Cardiac muscle cell (in vitro differentiated cells and primary cell): ENCODE measurements at regions not wholly inside any gene's neighbourhood (a gene's known extent, or its start where the extent isn't known, plus 50 kb on each side); places are given as distances from the start of the nearest gene placed in this dataset.

Source experiments
- DNase-seq, 2 donors: peaks; one replicate each; pipeline versions ENCODE4 v3.0.0 to v3.0.0-alpha.2; 2010 to 2017; ENCODE audit warnings: low read depth in 1 of 2, low spot score in 1 of 2
- H3K27ac ChIP-seq: fragments of 200-600 bp; sonication (generic); 2 replicates; pipeline ENCODE4 v1.5.1; 2016
- H3K27me3 ChIP-seq: fragments of 200-600 bp; sonication (generic); 2 replicates; pipeline ENCODE4 v1.6.0; 2016; ENCODE audit warnings: control low read depth
- H3K36me3 ChIP-seq: fragments of 200-600 bp; sonication (generic); 2 replicates; pipeline ENCODE4 v1.5.1; 2016; ENCODE audit warnings: control low read depth
- H3K4me1 ChIP-seq: fragments of 200-600 bp; sonication (generic); 2 replicates; pipeline ENCODE4 v1.8.1; 2017; ENCODE audit warnings: low read depth, mild to moderate bottlenecking, mixed run types
- H3K4me3 ChIP-seq: fragments of 200-600 bp; sonication (generic); 2 replicates; pipeline ENCODE4 v1.5.1; 2016; ENCODE audit warnings: mild to moderate bottlenecking
- H3K9me3 ChIP-seq: fragments of 200-600 bp; sonication (generic); 2 replicates; pipeline ENCODE4 v1.5.1; 2017; ENCODE audit warnings: low read depth, mild to moderate bottlenecking, control low read depth
- TF ChIP-seq, protein P1 (sequence below): IDR thresholded peaks from 2 replicates; pipeline ENCODE4 v1.5.1; 2012; ENCODE audit warnings: low read depth, mild to moderate bottlenecking, low read length

DNA sequence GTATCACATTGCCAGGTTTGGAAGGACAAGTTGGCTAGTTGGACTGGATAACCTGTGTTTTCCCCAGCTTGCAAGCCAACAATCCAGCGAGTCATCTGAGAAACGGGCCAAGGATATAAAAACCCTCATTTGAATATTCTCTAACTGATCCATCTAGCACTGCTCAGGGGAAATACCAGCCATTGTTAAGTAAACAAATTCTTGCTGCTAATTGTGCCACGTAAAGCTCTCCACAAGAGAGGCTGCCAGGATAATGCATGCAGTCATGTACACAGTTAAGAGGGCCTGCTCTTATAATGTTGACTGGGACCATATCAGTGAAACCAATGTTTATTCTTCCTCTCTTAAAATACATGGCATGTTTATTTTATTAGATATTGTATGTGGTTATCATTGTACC is 663.2 kb upstream of the SGCG start:
- H3K4me1 ChIP-seq, result no peaks in the 10 kb centered on the region
- DNase-seq, result no peak
- no peak overlapping the region for H3K27ac ChIP-seq
- no peaks in the 10 kb centered on the region for H3K27me3 ChIP-seq
- TF ChIP-seq, protein P1, sequence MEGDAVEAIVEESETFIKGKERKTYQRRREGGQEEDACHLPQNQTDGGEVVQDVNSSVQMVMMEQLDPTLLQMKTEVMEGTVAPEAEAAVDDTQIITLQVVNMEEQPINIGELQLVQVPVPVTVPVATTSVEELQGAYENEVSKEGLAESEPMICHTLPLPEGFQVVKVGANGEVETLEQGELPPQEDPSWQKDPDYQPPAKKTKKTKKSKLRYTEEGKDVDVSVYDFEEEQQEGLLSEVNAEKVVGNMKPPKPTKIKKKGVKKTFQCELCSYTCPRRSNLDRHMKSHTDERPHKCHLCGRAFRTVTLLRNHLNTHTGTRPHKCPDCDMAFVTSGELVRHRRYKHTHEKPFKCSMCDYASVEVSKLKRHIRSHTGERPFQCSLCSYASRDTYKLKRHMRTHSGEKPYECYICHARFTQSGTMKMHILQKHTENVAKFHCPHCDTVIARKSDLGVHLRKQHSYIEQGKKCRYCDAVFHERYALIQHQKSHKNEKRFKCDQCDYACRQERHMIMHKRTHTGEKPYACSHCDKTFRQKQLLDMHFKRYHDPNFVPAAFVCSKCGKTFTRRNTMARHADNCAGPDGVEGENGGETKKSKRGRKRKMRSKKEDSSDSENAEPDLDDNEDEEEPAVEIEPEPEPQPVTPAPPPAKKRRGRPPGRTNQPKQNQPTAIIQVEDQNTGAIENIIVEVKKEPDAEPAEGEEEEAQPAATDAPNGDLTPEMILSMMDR, result no peak
- no peaks in the 10 kb centered on the region for H3K36me3 ChIP-seq
- no peaks in the 10 kb centered on the region for H3K9me3 ChIP-seq
- no peak overlapping the region for H3K4me3 ChIP-seq

DNA sequence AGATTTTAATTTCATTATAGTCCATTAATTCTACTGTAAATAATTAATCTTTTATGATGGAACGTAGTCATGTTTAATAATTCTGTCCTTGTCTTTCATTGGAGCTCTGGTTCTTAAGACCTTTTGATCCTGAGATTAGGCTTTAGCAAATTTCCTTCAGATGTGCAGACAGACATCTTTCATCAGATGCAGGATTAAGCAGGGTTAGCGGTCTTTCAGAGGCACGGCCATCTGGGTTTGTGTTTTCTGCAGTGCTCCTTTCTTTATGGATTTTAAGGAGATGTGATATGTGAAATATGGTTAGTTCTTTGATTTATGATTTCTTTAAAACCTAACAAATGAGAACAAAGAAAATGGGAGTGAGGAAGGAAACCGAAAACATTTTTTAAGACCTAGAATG is 643.9 kb upstream of the SGCG start:
- Histone ChIP-seq H3K9me3 (no peaks in the 10 kb centered on the region), H3K27me3 (no peaks in the 10 kb centered on the region), H3K4me1 (no peaks in the 10 kb centered on the region), H3K4me3 (no peak overlapping the region), H3K27ac (no peak overlapping the region), H3K36me3 (no peaks in the 10 kb centered on the region)
- DNase-seq, result no peak
- TF ChIP-seq, protein P1, result no peak

DNA sequence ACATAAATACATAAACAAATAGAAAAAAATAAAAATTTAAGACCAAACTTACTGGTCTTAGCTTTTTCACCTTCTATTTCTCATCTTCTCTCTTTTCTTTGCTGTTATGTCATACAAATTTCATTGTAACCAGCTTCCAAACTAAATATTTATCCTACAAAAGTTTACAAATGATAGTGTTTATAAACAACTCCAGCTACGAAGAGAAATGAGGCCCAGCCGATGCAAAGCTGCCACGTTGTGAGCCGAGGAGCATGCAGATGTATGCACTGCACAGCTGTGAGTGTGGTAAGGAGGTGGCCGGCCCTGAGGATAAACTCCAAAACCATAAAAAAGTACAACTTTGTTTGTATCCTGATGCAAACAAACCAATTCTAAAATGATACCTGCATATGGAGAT is 642.4 kb upstream of the SGCG start:
- no peak for DNase-seq
- H3K27ac ChIP-seq, result no peak overlapping the region
- H3K27me3 ChIP-seq, result no peaks in the 10 kb centered on the region
- TF ChIP-seq, protein P1, result no peak
- H3K9me3 ChIP-seq, result no peaks in the 10 kb centered on the region
- no peaks in the 10 kb centered on the region for H3K4me1 ChIP-seq
- no peaks in the 10 kb centered on the region for H3K36me3 ChIP-seq
- H3K4me3 ChIP-seq, result no peak overlapping the region

DNA sequence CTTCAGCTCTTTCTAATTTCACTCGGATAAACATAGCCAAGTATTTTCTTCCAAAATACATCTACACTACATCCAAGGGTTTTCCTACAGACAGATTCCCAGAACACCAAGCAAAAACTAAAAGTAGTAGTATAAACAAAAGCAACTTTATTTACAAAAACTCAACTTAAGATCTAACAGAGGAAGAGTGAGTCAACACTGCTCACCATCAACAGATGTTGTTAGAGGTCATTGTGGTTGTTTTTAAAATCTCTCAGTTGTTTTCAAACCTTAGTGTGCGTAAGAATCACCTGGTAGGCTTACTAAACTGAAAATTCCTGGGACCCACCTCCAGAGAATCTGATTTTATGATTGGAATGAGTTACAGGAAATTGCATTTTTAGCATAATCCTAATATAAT is 631.7 kb upstream of the SGCG start:
- Histone ChIP-seq H3K4me3 (no peak overlapping the region), H3K36me3 (no peaks in the 10 kb centered on the region), H3K9me3 (no peaks in the 10 kb centered on the region), H3K4me1 (no peaks in the 10 kb centered on the region), H3K27me3 (no peaks in the 10 kb centered on the region), H3K27ac (no peak overlapping the region)
- TF ChIP-seq, protein P1, result no peak
- DNase-seq, result no peak

DNA sequence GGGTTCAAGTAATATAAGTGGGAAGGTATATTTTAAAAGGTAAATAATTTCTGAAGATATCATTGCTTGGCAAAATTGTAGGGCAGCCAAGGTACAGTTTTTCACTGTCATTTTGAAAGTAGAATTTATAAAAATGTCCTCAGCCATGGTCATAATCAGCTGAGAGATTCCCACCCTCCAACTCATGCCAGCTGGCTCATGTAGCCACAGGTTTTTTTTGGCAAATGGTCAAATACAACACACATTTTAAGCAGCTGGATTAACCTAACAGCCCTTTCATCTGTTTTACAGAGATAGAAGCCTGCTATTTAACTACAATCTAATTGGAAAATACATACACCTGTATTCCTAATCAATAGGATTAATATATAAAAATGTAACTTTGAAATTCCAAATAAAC is 619.2 kb upstream of the SGCG start:
- H3K27me3 ChIP-seq, result no peaks in the 10 kb centered on the region
- no peak overlapping the region for H3K27ac ChIP-seq
- TF ChIP-seq, protein P1, result no peak
- no peaks in the 10 kb centered on the region for H3K9me3 ChIP-seq
- H3K36me3 ChIP-seq, result no peaks in the 10 kb centered on the region
- DNase-seq, result no peak
- H3K4me3 ChIP-seq, result no peak overlapping the region
- peaks cover 14% of the 10 kb centered on the region for H3K4me1 ChIP-seq

DNA sequence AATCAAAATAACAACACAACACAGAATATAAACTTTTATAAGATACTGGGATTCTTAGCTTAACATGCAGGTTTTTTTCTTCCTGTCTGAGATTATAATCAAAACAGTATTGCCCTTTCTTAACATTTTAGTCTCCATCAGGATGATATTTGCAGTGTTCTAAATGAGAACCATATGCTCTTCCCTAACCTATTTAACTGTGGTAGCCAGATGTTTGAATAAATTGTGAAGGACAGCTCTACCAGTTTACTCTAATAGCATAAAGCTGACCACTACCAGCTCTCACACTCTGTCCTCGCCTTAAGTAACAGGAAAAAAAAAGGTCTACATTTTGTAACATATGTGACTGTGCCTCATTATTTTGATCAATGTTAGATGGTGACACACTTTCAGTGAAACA is 618.7 kb upstream of the SGCG start:
- Histone ChIP-seq H3K9me3 (no peaks in the 10 kb centered on the region), H3K27me3 (no peaks in the 10 kb centered on the region), H3K36me3 (no peaks in the 10 kb centered on the region), H3K4me1 (peaks cover 14% of the 10 kb centered on the region), H3K27ac (no peak overlapping the region), H3K4me3 (no peak overlapping the region)
- peak in 1 of 2 donors; percentile 3 for DNase-seq
- TF ChIP-seq, protein P1, result no peak
